HFF-Myc (cell line): ENCODE measurements at regions not wholly inside any gene's neighbourhood (a gene's known extent, or its start where the extent isn't known, plus 50 kb on each side); places are given as distances from the start of the nearest gene placed in this dataset.

Source experiments
- DNase-seq: peaks from one replicate; pipeline ENCODE4 v3.0.0-alpha.2; 2011; ENCODE audit warnings: low read depth; ENCODE audit errors: extremely low read depth
- H3K4me3 ChIP-seq: replicated peaks from 2 replicates; pipeline ENCODE4 v1.5.1; 2011; ENCODE audit warnings: low read depth, mild to moderate bottlenecking, control low read depth, low read length
- CTCF ChIP-seq: IDR thresholded peaks from 2 replicates; pipeline ENCODE4 v1.5.1; 2012; ENCODE audit warnings: mild to moderate bottlenecking, low read depth, low read length, control low read depth; ENCODE audit errors: missing control alignments

- peak; percentile 72 for TF ChIP-seq CTCF
- H3K4me3 ChIP-seq, result no peak overlapping the region
- DNase-seq, result peak; percentile 7
Observed at GRCh38 chr12:13661005-13661887, 320.2 kb downstream of the GRIN2B start.

DNA sequence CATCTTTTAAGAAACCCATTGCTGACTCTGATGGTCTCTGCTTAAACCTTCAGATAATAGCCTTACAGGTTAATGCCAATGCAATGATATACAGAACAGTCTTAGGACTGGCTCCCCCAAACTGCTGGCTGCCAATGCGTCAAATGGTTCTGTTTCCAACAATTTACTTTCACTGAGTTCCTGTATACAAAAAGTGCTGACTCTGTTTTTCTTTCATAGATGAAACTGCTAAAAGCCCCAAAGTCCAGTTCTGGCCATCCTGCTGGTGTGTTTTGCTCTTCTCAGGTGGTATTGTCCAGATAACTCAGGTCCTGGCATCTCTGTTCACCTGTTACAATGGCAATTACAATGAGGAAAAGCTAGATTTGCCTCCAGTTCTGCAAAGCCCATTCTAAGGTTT lies 326.9 kb downstream of the GRIN2B start:
- TF ChIP-seq CTCF, result no peak
- no peak overlapping the region for H3K4me3 ChIP-seq
- no peak for DNase-seq

GRCh38 chr12:13652105-13652504 lies 329.3 kb downstream of the GRIN2B start:
- DNase-seq, result no peak
- H3K4me3 ChIP-seq, result no peak overlapping the region
- no peak for TF ChIP-seq CTCF

GRCh38 chr12:13635709-13636108 lies 345.7 kb downstream of the GRIN2B start:
- no peak for TF ChIP-seq CTCF
- H3K4me3 ChIP-seq, result no peak overlapping the region
- no peak for DNase-seq

GRCh38 chr12:13631873-13632272 lies 349.5 kb downstream of the GRIN2B start:
- no peak for TF ChIP-seq CTCF
- DNase-seq, result no peak
- no peak overlapping the region for H3K4me3 ChIP-seq

GRCh38 chr12:13630354-13630753 lies 351.0 kb downstream of the GRIN2B start:
- no peak for TF ChIP-seq CTCF
- DNase-seq, result no peak
- H3K4me3 ChIP-seq, result no peak overlapping the region
